HCT116 (cell line): ENCODE measurements at regions not wholly inside any gene's neighbourhood (a gene's known extent, or its start where the extent isn't known, plus 50 kb on each side); places are given as distances from the start of the nearest gene placed in this dataset.

Experiments
- ATF3 ChIP-seq: IDR thresholded peaks from 2 replicates; pipeline ENCODE4 v1.6.1; 2012
- CEBPB ChIP-seq: IDR thresholded peaks from 2 replicates; pipeline ENCODE4 v1.6.1; 2012; ENCODE audit warnings: low read depth
- CTCF ChIP-seq, 3 experiments: fragments of 200-600 bp in 1 of 3; sonication (generic) in 1 of 3; IDR thresholded peaks in 2 of 3; conservative IDR thresholded peaks in 1 of 3; 2 replicates each; pipeline ENCODE4 v1.5.1; 2012 to 2017; ENCODE audit warnings: low read depth in 2 of 3, low read length in 2 of 3, antibody characterized with exemption in 1 of 3, borderline replicate concordance in 1 of 3, control low read depth in 1 of 3, mild to moderate bottlenecking in 1 of 3, mixed read lengths in 1 of 3, mixed run types in 1 of 3, moderate library complexity in 1 of 3; ENCODE audit not compliant: insufficient read depth in 1 of 3
- EZH2 ChIP-seq: fragments of 200-600 bp; sonication (generic); IDR thresholded peaks from 2 replicates; pipeline ENCODE4 v1.6.1; 2017; ENCODE audit warnings: antibody characterized with exemption, mixed run types
- FOSL1 ChIP-seq: IDR thresholded peaks from 2 replicates; pipeline ENCODE4 v1.6.1; 2012; ENCODE audit warnings: low read depth
- JUND ChIP-seq: IDR thresholded peaks from 2 replicates; pipeline ENCODE4 v1.6.1; 2012
- MAX ChIP-seq: IDR thresholded peaks from 2 replicates; pipeline ENCODE4 v1.6.1; 2012
- POLR2A ChIP-seq: IDR thresholded peaks from 2 replicates; pipeline ENCODE4 v1.7.0; 2011; ENCODE audit warnings: borderline replicate concordance; ENCODE audit not compliant: insufficient read depth, insufficient read length; ENCODE audit errors: extremely low read depth
- RAD21 ChIP-seq: IDR thresholded peaks from 2 replicates; pipeline ENCODE4 v1.6.1; 2012; ENCODE audit warnings: low read depth, mild to moderate bottlenecking
- REST ChIP-seq: IDR thresholded peaks from 2 replicates; pipeline ENCODE4 v1.6.1; 2012; ENCODE audit warnings: low read depth
- SIN3A ChIP-seq: IDR thresholded peaks from 2 replicates; pipeline ENCODE4 v1.6.1; 2012; ENCODE audit warnings: low read depth
- ZNF274 ChIP-seq: fragments of 200-500 bp; sonication (Bioruptor generic); IDR thresholded peaks from 2 replicates; pipeline ENCODE4 v1.6.1; 2014; ENCODE audit warnings: mild to moderate bottlenecking, low read depth, low read length, inconsistent platforms

- TF ChIP-seq ZNF274 (no peak), CTCF (IDR thresholded peaks at IDR 0.05 in 2 of 3, conservative IDR thresholded peaks at IDR 0.05 in 1 of 3; ENCODE audit: borderline replicate concordance in 1 of 3, insufficient read depth in 1 of 3, low read depth in 2 of 3, low read length in 2 of 3) (no peak), MAX (no peak), JUND (no peak), ATF3 (no peak), REST (no peak), EZH2 (no peak), SIN3A (no peak), CEBPB (no peak), POLR2A (no peak), RAD21 (no peak), FOSL1 (no peak)
Observed at GRCh38 chr6:87791485-87791884, 89.5 kb upstream of the AKIRIN2 start.
